Stimulated activated CD8-positive, alpha-beta memory T cell treated with anti-CD3 and anti-CD28 coated beads, Interleukin-7, amount 100 ng/mL, for 1 hour (primary cell): ENCODE measurements at regions not wholly inside any gene's neighbourhood (a gene's known extent, or its start where the extent isn't known, plus 50 kb on each side); places are given as distances from the start of the nearest gene placed in this dataset.
"Not testable (repeated sequence)": the region's sequence is repeated elsewhere in the genome, so short reads cannot be mapped to it uniquely, and the experiment has no call there.

Experiments used
- DNase-seq, 2 donors: peaks; one replicate each; pipeline ENCODE4 v3.0.0-alpha.2; 2020; ENCODE audit warnings: low read depth in 2 of 2

DNA sequence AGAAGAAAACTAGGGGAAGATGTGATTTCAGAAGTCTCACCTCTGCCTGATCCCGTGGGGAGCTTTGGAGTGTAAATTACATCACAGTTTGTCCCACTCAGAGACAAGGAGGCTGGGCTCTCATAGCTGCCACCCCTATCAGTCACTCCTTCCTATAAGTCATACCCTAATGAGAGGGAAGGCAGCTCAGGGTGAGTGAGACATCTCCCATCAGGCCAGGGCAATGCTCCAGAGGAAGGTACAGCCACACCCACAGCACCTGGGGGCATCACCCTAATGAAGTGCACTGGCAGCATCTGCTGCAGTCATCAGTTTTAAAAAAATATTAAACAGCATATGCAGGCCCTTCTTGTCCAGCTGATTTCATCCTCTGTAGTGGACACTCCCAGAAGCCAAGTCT lies 223.1 kb upstream of the NBPF12 start:
- DNase-seq = not testable (repeated sequence)

DNA sequence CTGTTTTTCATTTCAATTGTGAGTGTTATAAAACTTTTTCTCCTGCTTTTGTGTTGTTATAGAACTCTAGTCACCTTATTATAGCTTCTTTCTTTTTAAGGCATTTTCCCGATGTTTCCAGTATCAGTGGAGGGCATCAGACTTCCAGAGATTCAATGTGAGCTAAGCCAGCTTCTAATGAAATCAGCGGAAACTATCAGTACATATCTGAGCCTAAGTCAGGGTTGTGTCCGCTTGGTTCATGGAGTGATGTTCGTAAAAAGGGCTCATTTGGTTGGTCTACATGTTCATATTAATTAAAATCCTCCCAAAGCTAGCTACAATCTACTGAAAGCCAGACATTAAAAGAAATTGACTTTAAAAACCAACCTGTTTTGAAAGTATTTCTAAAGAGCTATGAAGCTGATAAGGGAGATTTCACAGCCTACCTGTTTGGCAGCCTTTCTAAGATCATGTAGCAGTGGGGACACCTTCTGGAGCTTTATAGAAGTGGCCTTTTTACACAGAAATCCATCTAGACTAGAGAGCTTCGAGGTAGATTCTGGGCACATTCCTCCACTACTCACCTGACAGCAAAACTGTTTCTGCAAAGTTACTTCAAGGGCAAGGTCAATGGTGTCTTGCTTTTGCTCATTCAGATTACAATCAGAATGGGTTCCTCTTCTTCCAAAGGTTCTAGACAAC lies 227.1 kb upstream of the NBPF12 start:
- not testable (repeated sequence) for DNase-seq

DNA sequence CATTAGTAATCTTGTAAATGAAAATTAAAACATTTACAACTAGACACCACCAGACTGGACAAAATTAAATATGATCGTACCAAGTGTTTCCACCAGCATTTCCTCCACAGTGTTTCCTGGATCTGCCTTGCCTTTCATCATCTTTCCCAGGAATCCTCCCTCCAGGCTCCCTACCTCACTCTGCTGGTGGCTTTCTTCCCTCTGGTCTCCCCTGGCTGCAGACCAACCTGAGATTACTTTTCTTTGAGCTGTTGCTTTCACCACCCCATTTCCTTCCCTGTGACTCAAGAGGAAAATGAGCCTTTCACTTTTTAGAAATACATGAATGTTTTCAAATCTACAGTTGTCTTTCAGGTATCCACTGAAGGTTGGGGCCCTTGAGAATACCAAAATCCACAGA lies 228.8 kb upstream of the NBPF12 start:
- DNase-seq = not testable (repeated sequence)

DNA sequence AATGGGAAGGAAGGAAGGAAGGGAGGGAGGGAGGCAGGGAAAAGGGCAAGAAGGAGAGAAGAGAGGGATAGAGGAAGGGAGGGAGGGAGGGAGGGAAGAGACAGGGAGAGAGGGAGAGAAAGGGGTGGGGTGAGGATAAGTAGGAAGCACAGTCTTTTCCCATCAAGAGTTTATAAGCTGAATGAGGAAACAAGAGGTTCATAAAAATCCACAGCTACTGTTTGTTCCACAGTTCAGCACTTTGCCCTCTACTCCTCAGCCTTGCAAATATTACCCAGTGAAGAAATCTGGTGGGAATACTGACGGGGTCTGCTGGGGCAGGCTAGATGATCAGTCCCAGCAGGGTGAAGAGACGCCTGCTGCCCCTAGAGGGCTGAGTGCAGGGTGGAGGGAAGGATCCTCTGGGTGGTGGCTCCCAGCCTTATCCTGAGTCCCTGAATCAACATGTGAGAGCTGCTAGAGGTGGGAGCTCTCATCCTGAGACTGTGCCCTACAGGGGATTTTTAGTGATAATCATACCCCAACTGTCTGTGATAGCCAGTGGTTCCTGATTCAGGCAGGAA lies 233.9 kb upstream of the NBPF12 start:
- not testable (repeated sequence) for DNase-seq

DNA sequence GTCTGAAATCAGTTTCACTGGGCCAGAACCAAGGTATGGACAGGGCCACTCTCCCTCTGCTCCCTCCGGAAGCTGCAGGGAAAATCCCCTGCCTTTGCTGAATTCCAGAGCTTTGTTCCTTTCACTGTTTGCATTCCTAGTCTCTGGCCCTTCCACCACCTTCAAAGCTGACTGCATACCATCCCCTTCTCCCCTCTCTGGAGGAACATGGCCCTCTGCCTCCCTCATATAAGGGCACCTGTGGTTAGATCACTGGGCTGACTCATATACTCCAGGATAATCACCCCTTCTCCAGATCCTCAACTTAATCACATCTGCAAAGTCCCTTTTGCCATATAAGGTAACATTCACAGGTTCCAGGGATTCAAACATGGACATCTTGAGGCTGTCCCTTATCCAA lies 236.8 kb upstream of the NBPF12 start:
- not testable (repeated sequence) for DNase-seq

DNA sequence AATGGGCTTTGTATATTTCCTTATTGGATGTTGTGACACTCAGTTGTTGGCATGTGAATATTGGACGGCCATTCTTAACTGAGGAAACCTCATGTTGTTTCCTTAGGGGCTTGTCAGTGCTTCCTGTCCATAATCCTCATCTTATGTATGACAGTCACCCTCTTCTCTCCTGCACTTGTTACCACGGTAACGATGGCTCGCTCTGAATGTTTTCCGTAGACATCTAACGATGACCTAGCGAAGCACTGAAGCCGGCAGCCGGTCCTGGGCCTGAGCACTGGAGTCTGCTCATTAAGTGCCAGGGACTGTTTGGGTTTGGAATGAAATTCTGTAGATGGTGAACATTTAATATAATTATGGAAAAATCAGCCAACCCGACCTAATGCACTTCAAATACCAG lies 242.7 kb upstream of the NBPF12 start:
- not testable (repeated sequence) for DNase-seq

DNA sequence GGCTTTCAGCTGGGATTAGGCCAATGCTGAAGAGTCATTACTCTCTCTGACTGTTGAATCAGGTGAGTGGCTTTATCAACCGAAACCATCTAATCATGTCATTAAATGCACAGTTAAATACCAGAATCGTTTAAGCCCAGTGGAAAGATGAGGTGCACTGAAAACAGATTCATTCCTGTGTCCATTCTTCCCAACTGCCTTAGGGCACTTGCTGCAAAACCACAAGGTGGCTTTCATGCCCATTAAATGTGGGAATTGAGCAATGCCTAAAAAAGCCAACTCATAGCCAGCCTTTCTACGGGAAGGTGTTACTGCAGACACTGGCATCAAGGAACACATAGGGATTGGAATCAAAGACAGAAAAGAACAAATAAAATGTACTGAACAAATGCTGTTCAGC lies 246.3 kb upstream of the NBPF12 start:
- DNase-seq = not testable (repeated sequence)

DNA sequence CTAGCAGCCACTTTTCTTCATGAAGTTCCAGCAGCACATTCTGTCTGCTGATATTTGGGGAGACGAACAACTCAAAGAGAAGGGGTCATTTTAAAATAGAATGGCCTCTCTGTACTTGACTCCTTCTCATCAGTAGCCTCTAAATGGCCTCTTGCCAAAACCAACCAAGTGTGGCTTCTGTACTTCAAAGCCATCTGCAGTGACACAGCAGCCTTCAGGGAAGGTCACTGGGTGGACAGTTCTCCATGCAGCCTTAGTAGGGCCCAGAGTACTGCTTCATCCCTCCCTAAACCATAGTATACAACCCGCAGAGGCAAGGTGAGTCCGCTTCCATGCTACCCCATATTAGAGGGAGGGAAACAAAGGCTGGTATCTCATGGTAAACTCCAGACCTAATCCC lies 249.2 kb upstream of the NBPF12 start:
- not testable (repeated sequence) for DNase-seq

DNA sequence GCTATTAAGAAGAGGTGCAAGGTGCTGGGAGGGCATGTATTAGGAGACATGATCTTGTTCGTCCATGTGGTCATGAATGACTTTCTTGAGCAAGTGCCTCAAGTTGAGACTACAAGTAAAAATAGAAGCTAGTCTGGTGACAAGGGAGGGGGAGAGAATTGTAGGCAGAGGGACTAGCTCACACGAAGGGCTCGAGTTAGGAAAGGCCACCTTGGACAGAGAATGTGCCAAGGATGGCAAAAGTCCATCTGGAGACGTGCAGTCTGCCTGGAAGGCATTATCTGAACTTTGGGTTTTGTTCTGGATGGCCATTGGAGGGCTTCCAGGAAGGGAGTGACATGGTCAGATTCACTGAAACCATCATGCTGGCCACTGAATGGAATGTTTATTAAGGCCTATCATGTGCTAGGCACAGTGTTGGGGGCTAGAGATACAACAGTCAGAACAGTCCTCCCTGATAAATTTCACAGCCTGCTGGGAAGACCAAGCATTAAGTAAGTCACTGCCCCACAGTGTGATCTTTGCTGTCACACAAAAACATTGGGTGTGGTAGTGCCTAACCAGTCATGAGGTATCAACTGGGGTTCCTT lies 251.3 kb upstream of the NBPF12 start:
- not testable (repeated sequence) for DNase-seq

DNA sequence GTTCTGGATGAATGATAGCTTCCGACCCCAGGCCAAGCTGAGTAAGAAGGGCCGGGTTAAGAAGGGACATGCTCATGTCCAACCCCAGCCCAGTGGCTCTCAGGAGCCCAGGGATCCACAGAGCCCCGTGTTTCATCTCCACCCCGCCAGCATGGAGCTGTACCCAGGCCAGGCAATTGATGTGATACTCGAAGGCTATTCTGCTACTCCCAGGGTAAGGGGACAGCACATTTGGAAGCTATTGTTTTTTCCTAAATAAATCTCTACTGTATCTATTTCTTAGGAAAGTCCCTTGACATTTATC lies 255.0 kb upstream of the NBPF12 start:
- not testable (repeated sequence) for DNase-seq

DNA sequence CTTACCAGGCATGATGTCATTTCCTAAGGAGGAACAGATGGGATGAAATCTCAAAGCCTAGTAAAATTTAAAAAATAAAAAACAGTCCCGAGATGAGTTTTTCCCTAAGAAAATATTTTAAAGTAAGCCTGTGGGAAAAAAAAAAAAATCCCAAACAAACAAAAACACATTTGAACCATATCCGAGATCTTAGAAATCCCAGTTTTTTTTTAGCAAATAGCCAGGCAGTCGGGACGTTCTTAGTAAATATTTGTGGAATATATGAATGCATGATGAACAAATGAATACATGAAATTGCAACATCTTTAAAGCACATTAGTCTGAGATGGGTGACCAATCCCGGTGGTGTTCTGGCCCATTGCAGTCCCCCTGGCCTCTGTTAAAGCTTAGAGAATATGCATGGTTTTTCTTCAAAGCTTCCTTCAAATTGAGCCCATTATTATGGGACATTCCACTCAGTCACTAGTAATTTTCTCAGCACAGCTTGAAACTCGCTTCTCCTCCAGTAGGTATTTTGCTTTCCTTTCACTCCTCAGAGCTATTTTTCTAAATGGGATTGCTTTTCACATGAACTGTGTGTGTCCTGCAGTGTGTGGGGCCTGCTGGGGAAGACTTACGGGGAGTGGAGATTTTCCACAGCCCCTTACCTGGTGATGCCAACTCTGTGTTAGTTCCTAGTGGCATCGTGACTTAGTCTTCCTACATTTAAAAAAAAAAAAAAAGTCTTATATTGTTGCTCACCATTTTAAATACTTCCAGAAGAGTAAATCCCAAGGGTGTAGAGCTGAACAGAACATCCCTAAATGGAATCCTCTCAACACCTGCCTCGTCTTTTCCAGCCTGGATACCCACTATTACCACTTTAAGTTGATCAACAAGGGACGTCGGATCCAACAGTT lies 255.6 kb upstream of the NBPF12 start:
- DNase-seq = not testable (repeated sequence)

DNA sequence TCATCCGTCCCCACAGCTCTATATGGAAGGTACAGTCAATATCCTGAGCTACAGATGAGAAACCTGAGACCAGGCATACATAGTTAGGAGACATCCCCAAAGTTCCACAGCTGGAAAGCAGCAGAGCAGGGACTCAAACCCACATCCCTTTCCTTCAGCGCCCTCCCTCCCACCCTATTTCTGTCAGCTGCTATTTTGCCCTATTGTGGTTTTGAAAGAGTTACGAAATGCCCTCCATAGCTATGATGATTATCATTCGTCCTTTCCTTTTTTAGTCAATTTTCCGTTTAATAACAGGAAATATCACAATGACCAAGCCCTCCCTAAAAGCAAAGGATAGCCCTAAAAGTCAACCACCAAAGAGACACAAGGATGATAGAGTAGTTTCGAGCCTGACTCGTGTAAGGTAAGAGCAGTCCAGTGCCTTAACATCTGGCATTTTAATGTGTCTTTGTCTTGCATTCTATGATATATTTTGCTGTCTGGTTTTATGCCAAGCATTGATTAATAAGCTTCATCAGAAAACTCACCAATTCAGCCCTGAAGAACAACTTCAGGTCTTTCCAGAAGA lies 264.3 kb upstream of the NBPF12 start:
- not testable (repeated sequence) for DNase-seq

DNA sequence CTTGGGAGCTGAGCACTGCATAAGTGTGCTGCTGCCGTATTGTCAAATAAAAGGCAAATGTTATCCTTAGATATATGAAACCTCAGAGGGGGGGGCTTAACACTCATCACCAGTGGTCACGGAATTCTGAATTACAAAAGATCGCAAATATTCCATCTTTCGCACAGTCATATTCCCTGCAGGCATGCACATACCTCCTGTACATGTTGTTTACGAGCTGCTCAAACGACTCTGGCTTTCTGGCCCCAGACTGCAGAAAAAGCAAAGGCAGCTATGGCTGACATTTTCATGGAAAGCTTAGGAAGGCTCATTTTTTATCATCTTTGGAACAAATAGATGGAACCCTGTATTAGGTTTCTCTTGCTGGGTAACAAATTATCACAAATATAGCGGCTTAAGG lies 265.5 kb upstream of the NBPF12 start:
- DNase-seq = not testable (repeated sequence)

DNA sequence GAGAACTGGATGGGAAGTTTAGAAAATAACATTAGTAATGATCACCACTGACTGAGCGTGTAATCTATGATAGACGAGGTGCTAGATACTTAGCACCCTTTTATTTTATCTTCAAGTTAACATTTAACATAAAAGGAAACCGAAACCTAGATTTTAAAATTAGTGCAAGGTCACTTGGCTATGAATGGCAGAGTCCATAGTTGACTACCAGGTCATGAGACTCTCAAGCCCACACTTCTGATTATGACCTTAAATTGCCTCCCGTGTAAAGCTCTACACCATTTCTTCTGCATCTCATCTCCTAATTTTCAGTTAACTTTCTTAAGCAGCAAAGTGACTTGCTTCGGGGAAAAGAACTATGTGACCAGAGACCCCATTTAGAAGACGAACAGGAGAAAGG lies 266.5 kb upstream of the NBPF12 start:
- DNase-seq = not testable (repeated sequence)

DNA sequence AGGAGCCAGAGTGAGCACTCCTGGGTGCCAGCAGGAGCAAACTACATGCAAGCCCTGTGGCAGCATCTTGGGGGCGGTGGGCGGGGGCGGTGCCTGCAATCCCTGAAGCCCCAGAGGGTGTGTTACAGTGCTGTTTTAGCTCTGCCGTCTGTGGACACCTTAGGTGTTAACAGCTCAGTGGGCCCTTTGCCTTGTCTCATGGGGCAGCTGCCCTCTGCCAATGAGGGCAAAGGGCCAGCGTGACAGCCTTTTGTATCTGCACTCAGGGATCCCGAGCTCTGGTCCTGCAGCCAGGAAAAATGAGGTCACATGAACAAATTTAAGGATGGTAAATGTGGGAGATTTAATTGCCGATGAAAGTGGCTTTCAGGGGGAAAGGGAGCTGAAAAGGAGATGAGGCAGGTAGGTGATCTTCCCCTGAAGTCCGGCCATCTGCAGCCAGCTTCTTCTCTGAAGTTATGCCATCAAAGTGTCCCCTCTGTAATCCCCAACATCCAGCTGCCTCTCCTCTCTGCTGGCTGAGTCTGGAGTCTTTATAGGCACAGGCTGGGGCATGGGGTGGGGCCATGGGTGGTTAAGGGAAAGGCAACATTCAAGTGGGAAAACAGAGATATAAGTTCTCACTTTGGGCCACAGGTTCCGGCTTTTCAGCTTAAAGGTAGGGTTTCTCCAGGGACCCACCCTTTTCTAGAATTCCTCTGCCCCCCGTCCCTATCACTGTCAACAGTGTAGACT lies 267.1 kb upstream of the NBPF12 start:
- DNase-seq = not testable (repeated sequence)

DNA sequence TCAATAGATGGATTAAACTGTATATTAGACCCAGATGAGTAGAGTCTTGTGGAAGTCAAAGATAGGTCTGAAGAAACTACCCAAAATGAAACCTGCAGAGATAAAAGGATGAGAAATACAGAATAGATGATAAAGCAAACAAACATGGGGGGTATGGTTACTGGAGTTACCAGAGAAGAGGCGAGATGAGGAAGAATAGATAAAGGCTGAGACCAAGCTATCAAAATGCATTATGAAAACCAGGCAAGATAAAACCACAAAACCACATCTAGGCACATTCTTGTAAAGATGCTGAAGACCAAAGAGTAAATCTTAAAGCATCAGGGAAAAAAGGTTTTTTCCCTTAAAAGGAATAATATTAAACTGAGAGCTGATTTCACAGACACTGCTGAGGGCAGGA lies 271.8 kb upstream of the NBPF12 start:
- not testable (repeated sequence) for DNase-seq

DNA sequence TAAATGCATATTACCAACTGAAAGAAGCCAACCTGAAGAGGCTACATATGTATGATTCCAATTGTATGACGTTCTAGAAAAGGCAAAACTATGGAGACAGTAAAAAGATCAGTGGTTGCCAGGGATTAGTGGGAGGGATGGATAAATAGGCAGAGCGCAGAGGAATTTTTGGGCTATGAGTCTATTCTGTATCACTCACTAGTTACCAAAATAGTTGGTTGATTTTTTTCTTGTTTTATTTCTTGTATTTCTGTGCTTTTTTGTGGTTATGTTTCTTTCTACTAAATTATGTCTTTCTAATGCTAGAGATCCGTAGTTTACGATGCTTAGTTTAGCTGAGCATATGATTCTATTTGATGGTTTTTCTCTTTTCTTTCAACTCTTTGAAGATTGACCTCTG lies 277.9 kb upstream of the NBPF12 start:
- not testable (repeated sequence) for DNase-seq

DNA sequence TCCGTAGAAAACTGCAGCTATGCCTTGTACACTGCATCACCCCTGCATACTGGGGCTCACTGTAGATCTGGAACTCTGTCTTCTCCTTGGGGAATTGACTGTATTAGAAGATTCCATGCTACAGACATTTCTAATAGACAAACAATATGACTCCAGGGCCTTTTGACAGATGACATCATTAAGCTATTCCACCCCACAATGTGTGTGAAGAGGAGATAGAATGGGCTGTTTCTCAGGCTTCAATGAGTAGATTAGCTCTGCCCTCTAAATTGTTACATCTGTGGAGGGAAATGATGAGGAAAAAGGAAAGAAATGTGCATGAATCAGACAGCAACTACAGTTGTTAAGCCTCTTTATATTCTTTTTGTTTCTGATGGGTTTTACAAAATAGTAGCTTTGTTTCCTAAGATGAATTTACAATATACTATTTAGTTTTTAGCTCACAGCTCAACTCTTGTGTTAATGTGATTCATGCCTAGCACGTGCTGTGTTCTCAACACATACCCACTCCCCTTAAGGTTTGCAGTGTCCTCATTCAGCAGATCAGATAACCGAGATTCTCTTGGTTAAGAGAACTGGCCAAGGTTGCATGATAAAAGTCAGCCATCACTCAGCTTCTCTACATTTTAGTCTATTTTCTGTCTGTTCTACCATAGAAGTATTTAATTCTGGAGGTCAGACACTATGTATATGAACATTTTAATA lies 281.6 kb upstream of the NBPF12 start:
- DNase-seq = not testable (repeated sequence)

DNA sequence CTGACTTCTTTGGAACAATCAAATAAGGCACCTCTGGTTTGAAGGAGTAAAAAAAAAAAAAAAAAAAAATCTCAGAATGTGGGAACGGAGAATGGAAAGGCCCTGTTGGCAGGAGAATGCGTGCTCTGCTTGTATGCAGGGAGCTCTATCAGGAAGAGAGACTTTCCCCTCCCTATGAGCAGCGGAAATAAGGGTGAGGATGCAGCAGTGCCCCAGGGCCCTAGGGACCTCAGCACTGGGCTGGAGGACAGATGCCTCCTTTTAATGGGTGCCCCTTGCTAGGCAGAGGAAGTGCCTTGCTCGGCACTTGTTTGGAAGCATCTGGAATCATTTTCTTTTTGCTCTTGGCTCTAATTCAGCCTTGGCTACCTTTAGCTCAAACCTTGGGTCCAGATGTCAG lies 283.4 kb upstream of the NBPF12 start:
- DNase-seq = not testable (repeated sequence)

DNA sequence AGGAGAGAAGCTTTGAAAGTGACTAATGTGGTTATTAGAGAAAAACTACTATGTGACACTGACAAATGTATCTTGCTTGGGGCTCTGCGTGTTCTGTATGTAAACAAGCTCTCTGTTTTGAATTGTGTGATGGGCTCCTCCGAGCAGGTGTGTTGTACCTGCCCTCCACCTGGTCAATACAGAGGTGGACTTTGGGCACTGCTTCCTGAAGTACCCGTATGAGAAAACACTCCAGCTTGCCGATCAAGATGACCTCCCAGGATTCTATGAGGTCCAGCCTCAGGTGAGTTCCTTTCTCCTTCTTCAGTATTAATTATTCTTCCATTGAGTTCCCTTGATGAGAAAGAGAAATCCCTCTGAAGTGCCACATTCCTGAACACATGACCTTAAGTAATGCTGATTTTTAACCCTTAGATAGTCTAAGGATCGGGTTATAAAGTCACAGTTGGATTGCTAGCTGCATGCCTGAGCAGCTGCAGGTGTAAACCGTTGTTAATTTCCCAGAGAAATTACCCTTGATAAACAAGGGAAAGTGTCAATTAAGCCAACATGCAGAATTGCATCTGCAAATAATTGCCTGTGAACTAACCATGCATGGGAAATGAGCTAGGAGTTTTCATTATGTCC lies 292.0 kb upstream of the NBPF12 start:
- DNase-seq = not testable (repeated sequence)
